Right lobe of liver (tissue), 4 donors: ENCODE measurements at regions not wholly inside any gene's neighbourhood (a gene's known extent, or its start where the extent isn't known, plus 50 kb on each side); places are given as distances from the start of the nearest gene placed in this dataset.
"Not testable (repeated sequence)": the region's sequence is repeated elsewhere in the genome, so short reads cannot be mapped to it uniquely, and the experiment has no call there.

Experiments used
- CTCF ChIP-seq, 4 donors: fragments of 200-600 bp in 3 of 4; fragments of 450-650 bp in 1 of 4; IDR thresholded peaks; one replicate each; pipeline versions ENCODE4 v1.5.1 to v1.8.0; 2016 to 2022; ENCODE audit warnings: antibody characterized with exemption in 4 of 4, mild to moderate bottlenecking in 2 of 4
- POLR2A ChIP-seq: fragments of 450-650 bp; IDR thresholded peaks from one replicate; pipeline ENCODE4 v1.6.1; 2017; ENCODE audit warnings: antibody characterized with exemption, mild to moderate bottlenecking
- donor health status: DM: no; HTN: no; CAD: no.
- donor health status: DM: no; HTN: no; CAD: no.
- donor health status: DM: no; HTN: yes; CAD: no.

- TF ChIP-seq CTCF (IDR thresholded peaks at IDR 0.05); POLR2A: not testable (repeated sequence)
Observed at GRCh38 chr11:81280228-81280627, 1453.4 kb downstream of the FAM181B start.
